GM19239 (cell line): ENCODE measurements at regions not wholly inside any gene's neighbourhood (a gene's known extent, or its start where the extent isn't known, plus 50 kb on each side); places are given as distances from the start of the nearest gene placed in this dataset.
"Not testable (repeated sequence)": the region's sequence is repeated elsewhere in the genome, so short reads cannot be mapped to it uniquely, and the experiment has no call there.

ENCODE experiments used
- DNase-seq: peaks from one replicate; pipeline ENCODE4 v3.0.0; 2011; ENCODE audit warnings: low spot score; ENCODE audit not compliant: insufficient read length
- FAIRE-seq: peaks from 2 replicates; lab custom pipeline; 2011; peaks lifted over from hg19 to GRCh38; lab: Jason Lieb, UNC

DNA sequence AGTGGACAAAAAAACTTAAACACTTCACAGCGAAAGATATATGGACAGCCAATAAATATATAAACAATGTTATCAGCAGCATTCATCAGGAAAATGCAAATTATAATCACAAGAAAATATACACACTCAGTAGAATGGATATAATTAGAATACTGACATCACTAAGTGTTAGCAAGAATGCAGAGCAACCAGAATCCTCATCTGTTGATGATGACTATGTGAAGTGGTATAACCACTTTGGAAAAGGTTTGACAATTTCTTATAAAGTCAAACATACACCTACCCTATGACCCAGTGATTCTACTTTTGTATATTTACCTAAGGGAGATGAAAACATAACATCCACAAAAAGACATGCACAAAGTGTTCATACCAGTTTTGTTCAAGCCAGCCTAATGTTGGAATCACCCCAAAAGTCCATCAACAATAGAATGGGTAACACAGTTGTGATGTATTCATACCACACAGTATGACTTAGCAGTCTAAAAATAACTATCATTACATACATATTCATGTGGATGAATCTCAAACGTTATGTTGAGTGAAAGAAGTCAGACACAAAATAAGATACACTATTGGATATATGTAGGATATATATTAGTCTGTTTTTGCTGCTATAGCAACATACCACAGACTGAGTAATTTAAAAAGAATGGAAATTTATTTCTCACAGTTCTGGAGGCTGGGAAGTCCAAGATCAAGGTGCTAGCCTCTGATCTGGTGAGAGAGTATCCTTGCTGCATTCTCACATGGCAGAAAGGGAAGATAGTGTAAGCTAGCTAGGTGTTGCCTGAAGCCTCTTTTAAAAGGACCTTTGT is 148.8 kb upstream of the ADAMTSL1 start:
- FAIRE-seq, result no peak
- DNase-seq, result no peak

DNA sequence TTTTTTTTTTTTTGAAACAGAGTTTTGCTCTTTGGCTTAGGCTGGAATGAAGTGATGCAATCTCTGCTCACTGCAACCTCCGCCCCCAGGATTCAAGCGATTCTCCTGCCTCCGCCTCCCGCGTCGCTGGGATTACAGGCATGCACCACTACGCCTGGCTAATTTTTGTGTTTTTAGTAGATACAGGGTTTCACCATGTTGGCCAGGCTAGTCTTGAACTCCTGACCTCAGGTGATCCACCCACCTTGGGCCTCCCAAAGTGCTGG is 148.3 kb upstream of the ADAMTSL1 start:
- FAIRE-seq, DNase-seq: not testable (repeated sequence)

- FAIRE-seq (no peak), DNase-seq (no peak)
These were observed 146.8 kb upstream of the ADAMTSL1 start for GRCh38 chr9:18327121-18327520.

DNA sequence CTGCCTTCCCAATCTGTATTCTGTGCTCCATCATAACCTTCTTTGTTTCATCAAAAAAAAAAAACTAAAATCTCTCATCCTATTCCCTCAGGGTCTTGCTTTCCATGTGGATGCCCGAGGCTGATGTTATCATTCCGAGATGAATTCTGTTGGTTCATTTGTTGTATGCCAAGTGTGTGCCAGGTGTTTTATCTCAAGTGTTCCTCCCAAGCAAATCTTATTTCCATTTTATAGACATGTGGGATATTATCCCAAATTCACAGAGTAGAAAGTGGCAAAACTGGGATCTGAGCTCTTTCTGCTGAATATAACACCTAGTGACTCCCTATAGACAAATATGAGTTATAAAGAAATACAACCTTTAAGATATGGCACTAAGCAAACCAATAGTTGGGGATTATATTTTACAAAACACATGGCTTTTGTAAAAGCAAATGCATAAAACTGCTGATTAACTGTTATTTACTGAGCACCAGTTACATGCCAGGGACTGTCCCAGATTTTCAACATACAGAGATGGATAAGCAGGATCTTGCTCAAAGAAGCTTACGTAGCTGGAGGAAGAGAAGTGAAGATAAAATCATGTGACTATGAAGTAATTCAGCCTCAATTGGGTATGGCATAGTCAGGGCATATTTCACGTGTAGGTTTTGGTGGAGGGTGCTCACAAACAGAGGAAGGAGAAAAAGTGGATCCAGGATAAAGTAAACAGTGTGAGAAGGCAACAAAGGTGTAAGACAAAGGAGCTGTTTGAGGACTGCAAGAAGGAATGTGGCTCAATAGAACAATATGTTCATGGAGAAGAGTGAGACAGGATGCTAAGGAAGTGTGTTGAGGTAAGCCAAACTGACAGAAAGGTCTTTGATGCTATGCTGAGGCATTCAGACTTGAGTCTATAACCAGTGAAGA is 143.3 kb upstream of the ADAMTSL1 start:
- DNase-seq (no peak), FAIRE-seq (no peak)

DNA sequence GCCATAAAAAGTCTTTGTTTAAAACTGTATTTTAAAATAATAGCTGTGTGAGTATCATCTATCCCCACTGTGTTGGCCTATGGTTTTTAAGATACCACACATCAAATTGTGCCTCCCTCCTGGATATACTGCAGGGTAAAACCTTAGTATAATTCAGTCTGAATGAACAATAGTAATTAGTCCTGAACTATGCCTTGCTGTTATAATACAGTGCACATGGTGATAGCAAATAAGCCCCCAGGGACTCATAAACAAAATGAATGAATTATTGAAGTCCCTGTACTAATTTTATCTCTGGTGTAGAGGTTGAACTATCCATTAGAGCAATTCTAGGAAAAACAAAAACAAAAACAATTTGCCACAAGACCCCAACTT is 142.7 kb upstream of the ADAMTSL1 start:
- no peak for FAIRE-seq
- no peak for DNase-seq

- DNase-seq (no peak), FAIRE-seq (no peak)
These were observed 142.1 kb upstream of the ADAMTSL1 start for GRCh38 chr9:18331808-18332209.

- FAIRE-seq (no peak), DNase-seq (no peak)
These were observed 140.8 kb upstream of the ADAMTSL1 start for GRCh38 chr9:18333157-18333556.

- FAIRE-seq, result no peak
- DNase-seq, result no peak
These were observed 138.1 kb upstream of the ADAMTSL1 start for GRCh38 chr9:18335825-18336224.

GRCh38 chr9:18338042-18338441 is 135.9 kb upstream of the ADAMTSL1 start:
- DNase-seq (no peak), FAIRE-seq (no peak)

DNA sequence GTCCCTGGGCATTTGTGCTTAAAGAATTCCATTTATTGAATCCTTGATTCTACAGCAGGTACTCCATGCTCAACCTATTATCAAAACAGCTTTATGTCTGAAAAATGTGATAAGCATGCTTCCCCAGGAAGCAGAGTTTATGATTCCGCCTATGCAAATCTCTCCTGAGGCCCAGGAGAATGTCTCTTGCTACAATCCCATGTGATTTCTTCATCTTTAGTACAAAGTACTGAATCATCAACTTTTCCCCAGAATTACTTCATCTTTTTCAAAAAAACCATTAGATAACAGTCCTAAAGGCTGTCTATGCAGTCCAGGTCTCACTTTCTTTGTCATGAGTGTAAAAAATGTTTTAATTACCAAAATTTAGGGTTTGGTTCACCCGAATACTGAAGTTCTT is 130.2 kb upstream of the ADAMTSL1 start:
- no peak for FAIRE-seq
- no peak for DNase-seq

DNA sequence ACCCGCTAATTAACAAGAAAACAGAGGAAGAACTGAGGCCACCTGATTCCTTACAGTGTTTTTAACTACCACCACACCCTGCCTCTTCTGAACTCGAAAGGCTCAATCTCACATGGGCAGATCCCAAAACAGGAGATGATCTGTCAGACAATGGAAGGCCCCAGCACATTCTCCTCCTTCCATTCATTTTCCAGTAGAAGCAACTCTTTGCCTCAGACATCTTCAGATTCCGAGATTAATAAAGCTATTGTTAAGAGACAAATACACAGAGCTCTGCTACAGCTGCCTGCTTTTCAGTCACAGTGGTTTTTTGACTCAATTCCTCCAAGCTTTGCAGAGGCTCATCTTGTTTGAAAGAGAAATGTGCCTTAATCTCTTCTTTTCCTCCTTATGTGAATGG is 127.2 kb upstream of the ADAMTSL1 start:
- FAIRE-seq (no peak), DNase-seq (no peak)

DNA sequence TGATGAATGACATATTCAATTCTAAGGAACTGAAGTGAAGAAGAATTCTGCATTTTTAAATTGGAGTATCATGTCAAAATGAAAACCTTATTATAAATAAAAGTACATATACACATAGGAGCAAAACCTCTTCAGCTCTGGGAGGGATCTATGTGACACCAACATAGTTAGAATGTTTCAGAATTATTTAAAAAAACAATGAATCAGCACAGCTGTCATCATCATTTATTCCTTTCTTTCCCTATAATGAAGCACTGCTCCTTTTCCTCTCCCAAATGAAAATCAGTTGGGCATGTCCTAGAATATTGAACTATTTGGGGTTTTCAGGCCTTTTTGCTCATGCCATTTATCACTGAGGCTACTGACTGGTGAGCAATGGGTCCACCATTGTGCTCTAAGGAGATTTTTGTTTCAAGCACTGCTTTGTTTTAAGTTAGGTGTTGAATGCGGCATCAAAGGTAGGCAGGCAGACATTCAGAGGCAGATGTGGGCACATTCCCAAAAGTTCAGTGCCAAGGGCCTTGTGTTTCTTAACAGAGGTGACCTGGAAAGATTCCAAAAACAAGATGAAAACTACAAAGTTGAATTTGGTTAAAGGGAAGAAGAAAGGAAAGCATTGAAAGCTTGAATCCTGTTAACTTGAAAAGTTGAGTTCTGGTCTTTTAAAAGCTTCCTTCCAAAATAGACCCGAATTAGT is 126.4 kb upstream of the ADAMTSL1 start:
- DNase-seq, result no peak
- no peak for FAIRE-seq

DNA sequence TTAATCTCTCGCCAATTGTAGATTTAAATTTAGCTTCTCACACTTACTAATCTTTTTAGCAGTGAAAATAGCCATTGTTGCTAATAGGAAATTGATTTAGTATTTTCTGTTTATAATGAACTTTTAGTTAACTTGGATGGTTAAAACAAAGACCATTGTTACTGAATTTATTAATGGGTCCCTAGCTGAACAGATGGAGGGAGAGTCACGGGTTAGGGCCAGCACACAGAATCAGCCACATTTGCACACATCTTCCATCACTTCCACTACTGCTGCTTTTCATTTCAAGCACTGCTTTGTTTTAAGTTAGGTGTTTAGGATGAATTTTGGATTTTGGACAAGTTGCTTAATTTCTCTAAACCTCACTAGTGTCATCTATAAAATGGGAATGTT is 125.9 kb upstream of the ADAMTSL1 start:
- no peak for FAIRE-seq
- no peak for DNase-seq

- no peak for DNase-seq
- FAIRE-seq, result no peak
These were observed 124.4 kb upstream of the ADAMTSL1 start for GRCh38 chr9:18349530-18349929.

DNA sequence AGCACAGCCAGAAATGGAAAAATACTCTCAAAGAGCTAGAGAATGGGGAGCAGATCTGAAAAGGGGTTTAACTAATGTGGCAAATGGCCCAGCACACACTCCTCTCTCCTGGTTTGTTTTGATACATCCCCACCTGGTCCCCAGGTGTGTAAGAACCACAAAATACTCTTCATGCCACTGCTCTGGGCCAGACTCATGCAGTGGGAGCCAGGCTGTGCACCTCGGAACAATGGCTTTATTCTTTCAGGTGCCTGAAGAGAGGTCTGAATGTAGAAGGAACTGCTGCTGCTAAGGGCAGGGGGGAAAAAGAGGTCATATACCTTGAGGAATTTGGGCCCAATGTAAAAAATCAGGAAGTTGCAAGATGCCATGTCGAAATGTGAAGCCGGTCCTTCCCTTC is 123.9 kb upstream of the ADAMTSL1 start:
- DNase-seq (no peak), FAIRE-seq (no peak)

- DNase-seq (no peak), FAIRE-seq (no peak)
These were observed 122.9 kb upstream of the ADAMTSL1 start for GRCh38 chr9:18350995-18351595.

GRCh38 chr9:18352711-18353110 is 121.2 kb upstream of the ADAMTSL1 start:
- no peak for DNase-seq
- FAIRE-seq, result no peak

DNA sequence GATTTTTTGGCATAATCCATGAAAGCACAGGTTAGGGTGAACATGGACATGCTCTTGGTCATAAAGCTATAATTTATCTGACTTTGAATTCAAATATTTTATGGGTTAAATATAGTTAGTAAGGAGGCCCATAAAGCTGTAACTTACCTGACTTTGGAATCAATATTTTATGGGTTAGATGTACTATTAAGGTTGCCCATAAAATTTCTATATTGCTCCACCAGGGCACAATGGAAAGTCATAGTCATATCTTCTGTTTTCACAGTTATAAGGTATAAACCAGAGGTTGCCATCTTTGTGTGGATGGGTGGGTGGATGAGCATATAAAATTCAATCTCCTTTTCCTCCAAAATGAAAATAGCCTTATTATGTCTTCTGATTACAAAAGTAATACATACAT is 120.5 kb upstream of the ADAMTSL1 start:
- DNase-seq (no peak), FAIRE-seq (no peak)

DNA sequence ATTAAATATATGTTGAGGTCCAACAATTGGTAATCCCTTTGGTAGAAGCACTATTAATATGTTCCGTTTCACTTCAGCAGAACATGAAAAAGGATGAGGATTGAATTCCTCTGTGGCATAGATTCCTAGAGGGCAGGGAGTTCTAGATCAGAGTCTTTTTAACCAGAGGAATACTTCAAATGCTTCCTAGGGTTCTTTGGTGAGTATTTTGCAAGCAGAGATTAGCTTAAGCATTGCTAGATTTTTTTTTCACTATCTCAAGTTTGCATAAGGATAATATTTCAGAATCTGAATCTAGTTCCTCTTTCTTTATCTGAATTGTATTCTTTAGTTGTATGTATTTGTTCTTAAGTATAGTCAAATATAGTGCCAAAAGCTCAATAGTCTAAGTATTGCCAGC is 116.6 kb upstream of the ADAMTSL1 start:
- DNase-seq (no peak), FAIRE-seq (no peak)

- FAIRE-seq, result no peak
- no peak for DNase-seq
These were observed 115.6 kb upstream of the ADAMTSL1 start for GRCh38 chr9:18358325-18358724.

DNA sequence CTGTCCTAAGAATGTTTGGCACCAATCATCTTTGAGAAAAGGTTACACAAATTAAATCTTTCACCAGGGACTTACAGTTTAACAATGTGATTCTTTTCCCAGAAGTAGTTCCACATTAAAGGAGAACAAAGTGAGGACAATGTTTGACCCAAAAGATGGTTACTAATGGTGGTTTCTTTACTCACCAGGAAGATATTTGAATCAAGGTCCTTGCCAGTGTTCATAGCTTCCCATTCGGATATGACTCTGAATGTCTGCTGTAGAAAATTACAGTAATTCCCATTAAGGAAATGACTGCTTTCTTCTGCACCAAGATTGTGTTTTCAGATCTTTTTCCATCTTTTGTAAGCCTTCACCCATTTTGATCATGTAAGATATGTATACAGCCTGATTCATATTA is 114.6 kb upstream of the ADAMTSL1 start:
- FAIRE-seq (no peak), DNase-seq (no peak)
